IMR-90 (cell line): ENCODE measurements at regions not wholly inside any gene's neighbourhood (a gene's known extent, or its start where the extent isn't known, plus 50 kb on each side); places are given as distances from the start of the nearest gene placed in this dataset.

ENCODE experiments used
- ATAC-seq: fragments of 200-7000 bp; cut with Tn5 transposase; 2 replicates; pipeline ENCODE4 v1.9.1; 2020; ENCODE audit warnings: low read depth, mild to moderate bottlenecking, moderate library complexity
- BruUV-seq: library from RNA; stranded (reverse); fragments of 400-500 nt; replicated peaks from 2 replicates; lab custom pipeline; 2021; lab: Mats Ljungman, UMichigan
- CTCF ChIA-PET: fragments of 300-600 bp; formaldehyde crosslinking; extraction: SDS; loops from one replicate; lab custom pipeline; 2021; ENCODE audit warnings: antibody characterized with exemption; lab: Yijun Ruan, JAX
- POLR2A ChIA-PET: fragments of 300-600 bp; sonication (Branson Sonifier 250); formaldehyde crosslinking; loops from one replicate; lab custom pipeline; 2022; ENCODE audit warnings: antibody characterized with exemption; ENCODE audit not compliant: unreplicated experiment; lab: Charles Lee
- DNase-seq: peaks from one replicate; pipeline ENCODE4 v3.0.0; 2013
- H2AFZ ChIP-seq: replicated peaks from 2 replicates; pipeline ENCODE3; 2013; ENCODE audit warnings: low read length, mild to moderate bottlenecking; ENCODE audit not compliant: poor library complexity
- H2AK5ac ChIP-seq: 2 replicates; pipeline ENCODE4 v1.6.1; 2013; ENCODE audit warnings: low read depth, low read length, inconsistent platforms
- H2AK9ac ChIP-seq: replicated peaks from 2 replicates; pipeline ENCODE3; 2013; ENCODE audit warnings: mild to moderate bottlenecking, low read depth, low read length, moderate library complexity; ENCODE audit not compliant: poor library complexity
- H2BK120ac ChIP-seq: 2 replicates; pipeline ENCODE4 v1.6.1; 2013; ENCODE audit warnings: low read depth, low read length, inconsistent platforms
- H2BK15ac ChIP-seq: 3 replicates; pipeline ENCODE4 v1.6.1; 2013; ENCODE audit warnings: low read depth, low read length, inconsistent platforms
- H2BK20ac ChIP-seq: 2 replicates; pipeline ENCODE4 v1.6.1; 2013; ENCODE audit warnings: low read depth, mild to moderate bottlenecking, inconsistent platforms, low read length, moderate library complexity
- H2BK5ac ChIP-seq: 2 replicates; pipeline ENCODE4 v1.6.1; 2013; ENCODE audit warnings: mild to moderate bottlenecking, low read depth, low read length, inconsistent platforms; ENCODE audit not compliant: poor library complexity, severe bottlenecking
- H3K14ac ChIP-seq: replicated peaks from 2 replicates; pipeline ENCODE4 v1.6.1; 2013; ENCODE audit warnings: low read depth, low read length, inconsistent platforms
- H3K18ac ChIP-seq: 2 replicates; pipeline ENCODE4 v1.6.1; 2013; ENCODE audit warnings: low read depth, low read length, control low read depth
- H3K23ac ChIP-seq: 2 replicates; pipeline ENCODE4 v1.6.1; 2013; ENCODE audit warnings: low read depth, low read length, inconsistent platforms
- H3K27ac ChIP-seq: 2 replicates; pipeline ENCODE4 v1.5.1; 2013; ENCODE audit warnings: mild to moderate bottlenecking, control low read depth, low read length; ENCODE audit not compliant: insufficient read depth
- H3K27me3 ChIP-seq: 2 replicates; pipeline ENCODE4 v1.6.1; 2013; ENCODE audit warnings: low read length; ENCODE audit not compliant: control insufficient read depth, insufficient read depth
- H3K36me3 ChIP-seq: 2 replicates; pipeline ENCODE4 v1.6.1; 2013; ENCODE audit warnings: low read length, mixed read lengths; ENCODE audit not compliant: control insufficient read depth, insufficient read depth
- H3K4ac ChIP-seq: 2 replicates; pipeline ENCODE4 v1.6.1; 2013; ENCODE audit warnings: low read depth, low read length, inconsistent platforms
- H3K4me1 ChIP-seq: 2 replicates; pipeline ENCODE4 v1.6.1; 2013; ENCODE audit warnings: low read length, mixed read lengths; ENCODE audit not compliant: control insufficient read depth, insufficient read depth
- H3K4me2 ChIP-seq: 2 replicates; pipeline ENCODE4 v1.6.1; 2013; ENCODE audit warnings: low read depth, mild to moderate bottlenecking, control low read depth, low read length, moderate library complexity
- H3K4me3 ChIP-seq: 2 replicates; pipeline ENCODE4 v1.5.1; 2013; ENCODE audit warnings: low read depth, mild to moderate bottlenecking, control low read depth, low read length, moderate library complexity; ENCODE audit not compliant: insufficient read depth
- H3K56ac ChIP-seq: 2 replicates; pipeline ENCODE4 v1.6.1; 2013; ENCODE audit warnings: low read length, inconsistent platforms; ENCODE audit not compliant: insufficient read depth; ENCODE audit errors: extremely low read depth
- H3K79me1 ChIP-seq, 2 experiments: 2 replicates each; pipeline ENCODE4 v1.6.1; 2013; ENCODE audit warnings: low read length in 2 of 2, inconsistent platforms in 1 of 2, low read depth in 1 of 2
- H3K9ac ChIP-seq: 2 replicates; pipeline ENCODE4 v1.6.1; 2013; ENCODE audit warnings: low read depth, low read length, control low read depth
- H3K9me1 ChIP-seq: 2 replicates; pipeline ENCODE4 v1.6.1; 2013; ENCODE audit warnings: low read length, inconsistent platforms; ENCODE audit not compliant: insufficient read depth
- H3K9me3 ChIP-seq: 2 replicates; pipeline ENCODE4 v1.6.1; 2013; ENCODE audit warnings: low read length; ENCODE audit not compliant: control insufficient read depth, insufficient read depth
- H4K20me1 ChIP-seq: 2 replicates; pipeline ENCODE4 v1.6.1; 2013; ENCODE audit warnings: low read length, inconsistent platforms; ENCODE audit not compliant: insufficient read depth
- H4K5ac ChIP-seq: 2 replicates; pipeline ENCODE4 v1.6.1; 2013; ENCODE audit warnings: mild to moderate bottlenecking, low read depth, low read length, control low read depth
- H4K8ac ChIP-seq, 2 experiments: 2 replicates each; pipeline ENCODE4 v1.6.1; 2013; ENCODE audit warnings: low read depth in 2 of 2, low read length in 2 of 2, control low read depth in 1 of 2, inconsistent platforms in 1 of 2
- H4K91ac ChIP-seq: 2 replicates; pipeline ENCODE4 v1.6.1; 2013; ENCODE audit warnings: low read depth, low read length, inconsistent platforms; ENCODE audit not compliant: insufficient read depth
- CEBPB ChIP-seq: IDR thresholded peaks from 2 replicates; pipeline ENCODE4 v1.6.1; 2012; ENCODE audit warnings: low read depth, low read length, improper control_type of control experiment
- CHD1 ChIP-seq: IDR thresholded peaks from 2 replicates; pipeline ENCODE4 v1.6.1; 2012; ENCODE audit warnings: low read depth, low read length, improper control_type of control experiment
- FOS ChIP-seq: fragments of 150-350 bp; IDR thresholded peaks from 2 replicates; pipeline ENCODE4 v1.6.1; 2016; ENCODE audit warnings: low read depth, low read length
- MAFK ChIP-seq: IDR thresholded peaks from 2 replicates; pipeline ENCODE4 v1.6.1; 2012; ENCODE audit warnings: low read depth, low read length, improper control_type of control experiment
- MAZ ChIP-seq: IDR thresholded peaks from 2 replicates; pipeline ENCODE4 v1.6.1; 2012; ENCODE audit warnings: low read depth, mild to moderate bottlenecking, low read length, improper control_type of control experiment, moderate library complexity, borderline replicate concordance
- MXI1 ChIP-seq: IDR thresholded peaks from 2 replicates; pipeline ENCODE4 v1.6.1; 2012; ENCODE audit warnings: low read depth, mild to moderate bottlenecking, low read length, moderate library complexity, borderline replicate concordance
- NFE2L2 ChIP-seq: fragments of 150-350 bp; IDR thresholded peaks from 2 replicates; pipeline ENCODE4 v1.6.1; 2016; ENCODE audit warnings: low read depth, mild to moderate bottlenecking, low read length
- RAD21 ChIP-seq: IDR thresholded peaks from 2 replicates; pipeline ENCODE4 v1.6.1; 2012; ENCODE audit warnings: low read length, improper control_type of control experiment
- RCOR1 ChIP-seq: IDR thresholded peaks from 2 replicates; pipeline ENCODE4 v1.6.1; 2012; ENCODE audit warnings: mild to moderate bottlenecking, low read length, improper control_type of control experiment; ENCODE audit not compliant: insufficient replicate concordance
- RFX5 ChIP-seq: IDR thresholded peaks from 2 replicates; pipeline ENCODE4 v1.8.0; 2012; ENCODE audit warnings: low read depth, mild to moderate bottlenecking, low read length, moderate library complexity
- dilution Hi-C: fragments of 300-500 bp; cut with HindIII; formaldehyde crosslinking; loops from one replicate; pipeline ENCODE4 v1.14.3; 2018; ENCODE audit warnings: low sequenced_read_pairs; ENCODE audit not compliant: unreplicated experiment
- in situ Hi-C: fragments of 300-500 bp; cut with MboI; formaldehyde crosslinking; loops from 3 replicates; pipeline ENCODE4 v1.14.3; 2019; ENCODE audit warnings: low sequenced_read_pairs, inconsistent platforms, mixed read lengths
- intact Hi-C: fragments of 100-400 bp; cut with micrococcal nuclease; formaldehyde crosslinking; loops from 2 replicates; pipeline ENCODE4 v1.10.0; 2022
- TF ChIP-seq, protein P1 (sequence below): conservative IDR thresholded peaks from 2 replicates; pipeline ENCODE4 v1.5.1; 2012; ENCODE audit warnings: mild to moderate bottlenecking, low read depth, low read length, improper control_type of control experiment

DNA sequence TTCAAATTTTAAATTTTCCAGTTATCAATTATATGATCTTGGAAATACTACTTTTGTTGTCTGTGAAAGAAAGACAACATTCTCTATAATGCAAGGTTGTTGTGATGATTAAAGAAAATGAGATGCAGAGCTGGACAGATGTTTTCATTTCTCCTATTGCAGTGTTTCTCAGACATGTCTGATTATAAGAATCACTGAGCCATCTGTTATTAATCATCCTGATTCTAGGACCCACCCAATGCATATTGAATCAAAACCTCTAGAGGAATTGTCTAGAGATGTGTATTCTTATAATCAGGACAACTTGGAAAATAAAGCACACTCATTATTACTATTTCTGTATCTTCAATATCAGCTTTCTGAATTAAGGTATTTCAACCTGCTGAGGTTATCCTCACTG is 121.1 kb upstream of the ASTN2 start:
- H4K5ac ChIP-seq, result no peak overlapping the region
- no peak overlapping the region for H2AFZ ChIP-seq
- no peaks in the 10 kb centered on the region for H3K79me1 ChIP-seq
- H3K4me1 ChIP-seq, result no peaks in the 10 kb centered on the region
- dilution Hi-C loops, result no loop called here
- no peak overlapping the region for H3K4ac ChIP-seq
- no peak overlapping the region for H3K56ac ChIP-seq
- ATAC-seq (no peak), DNase-seq (no peak)
- no peak overlapping the region for H2AK9ac ChIP-seq
- no peak overlapping the region for H3K4me2 ChIP-seq
- CTCF ChIA-PET, result no interaction called here
- H2BK15ac ChIP-seq, result no peak overlapping the region
- no peak overlapping the region for H4K91ac ChIP-seq
- no peak overlapping the region for H2BK20ac ChIP-seq
- intact Hi-C loops, result no loop called here
- H3K18ac ChIP-seq, result no peak overlapping the region
- H4K8ac ChIP-seq, result no peak overlapping the region
- no peaks in the 10 kb centered on the region for H3K36me3 ChIP-seq
- H2BK5ac ChIP-seq, result no peak overlapping the region
- no peaks in the 10 kb centered on the region for H3K27me3 ChIP-seq
- in situ Hi-C loops, result no loop called here
- no peak overlapping the region for H2AK5ac ChIP-seq
- H3K9ac ChIP-seq, result no peak overlapping the region
- H3K4me3 ChIP-seq, result no peak overlapping the region
- BruUV-seq, result no TSS peak
- peaks cover 2% of the 10 kb centered on the region for H3K9me3 ChIP-seq
- no peak overlapping the region for H3K23ac ChIP-seq
- H3K14ac ChIP-seq, result no peak overlapping the region
- no peak overlapping the region for H3K27ac ChIP-seq
- TF ChIP-seq NFE2L2 (no peak), MAFK (no peak), MAZ (no peak), CHD1 (no peak), RFX5 (no peak), RCOR1 (no peak), RAD21 (no peak), MXI1 (no peak), FOS (no peak), CEBPB (no peak)
- TF ChIP-seq, protein P1, sequence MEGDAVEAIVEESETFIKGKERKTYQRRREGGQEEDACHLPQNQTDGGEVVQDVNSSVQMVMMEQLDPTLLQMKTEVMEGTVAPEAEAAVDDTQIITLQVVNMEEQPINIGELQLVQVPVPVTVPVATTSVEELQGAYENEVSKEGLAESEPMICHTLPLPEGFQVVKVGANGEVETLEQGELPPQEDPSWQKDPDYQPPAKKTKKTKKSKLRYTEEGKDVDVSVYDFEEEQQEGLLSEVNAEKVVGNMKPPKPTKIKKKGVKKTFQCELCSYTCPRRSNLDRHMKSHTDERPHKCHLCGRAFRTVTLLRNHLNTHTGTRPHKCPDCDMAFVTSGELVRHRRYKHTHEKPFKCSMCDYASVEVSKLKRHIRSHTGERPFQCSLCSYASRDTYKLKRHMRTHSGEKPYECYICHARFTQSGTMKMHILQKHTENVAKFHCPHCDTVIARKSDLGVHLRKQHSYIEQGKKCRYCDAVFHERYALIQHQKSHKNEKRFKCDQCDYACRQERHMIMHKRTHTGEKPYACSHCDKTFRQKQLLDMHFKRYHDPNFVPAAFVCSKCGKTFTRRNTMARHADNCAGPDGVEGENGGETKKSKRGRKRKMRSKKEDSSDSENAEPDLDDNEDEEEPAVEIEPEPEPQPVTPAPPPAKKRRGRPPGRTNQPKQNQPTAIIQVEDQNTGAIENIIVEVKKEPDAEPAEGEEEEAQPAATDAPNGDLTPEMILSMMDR, result no peak
- POLR2A ChIA-PET, result no interaction called here
- no peak overlapping the region for H2BK120ac ChIP-seq
- H4K20me1 ChIP-seq, result no peaks in the 10 kb centered on the region
- no peaks in the 10 kb centered on the region for H3K9me1 ChIP-seq
